GM21367 (cell line): ENCODE measurements at regions not wholly inside any gene's neighbourhood (a gene's known extent, or its start where the extent isn't known, plus 50 kb on each side); places are given as distances from the start of the nearest gene placed in this dataset.

Source experiments
- ATAC-seq: cut with Tn5 transposase; IDR thresholded peaks from one replicate; pipeline ENCODE4 v1.9.1; 2021; ENCODE audit not compliant: unreplicated experiment

DNA sequence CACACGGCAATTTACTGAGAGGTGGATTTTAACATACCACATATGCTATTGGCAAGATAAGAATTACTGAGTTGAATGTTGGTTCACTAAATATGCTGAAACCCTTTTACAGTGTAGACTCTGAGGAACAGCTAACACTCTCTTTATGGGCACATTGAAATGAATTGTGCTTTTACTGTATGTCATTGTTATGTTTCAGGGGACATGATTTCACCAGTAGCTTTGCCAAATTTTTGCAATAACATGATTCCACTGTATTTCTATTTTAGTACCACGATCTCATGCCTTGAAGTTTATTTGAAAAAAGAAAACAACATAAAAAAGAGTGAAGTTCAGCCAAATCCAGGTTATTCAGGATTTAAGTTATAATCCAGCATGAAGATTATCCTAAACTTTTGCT lies 188.5 kb downstream of the HLX start:
- ATAC-seq = no peak

GRCh38 chr1:221069178-221069903 lies 190.1 kb downstream of the HLX start:
- ATAC-seq = peak; percentile 89

- no peak for ATAC-seq
These were observed 190.7 kb downstream of the HLX start for GRCh38 chr1:221069986-221070385.

GRCh38 chr1:221071777-221072176 lies 192.5 kb downstream of the HLX start:
- no peak for ATAC-seq

- ATAC-seq = no peak
These were observed 193.0 kb downstream of the HLX start for GRCh38 chr1:221072214-221072613.

- no peak for ATAC-seq
These were observed 195.1 kb downstream of the HLX start for GRCh38 chr1:221074332-221074731.

GRCh38 chr1:221075911-221076310 lies 196.7 kb downstream of the HLX start:
- no peak for ATAC-seq

DNA sequence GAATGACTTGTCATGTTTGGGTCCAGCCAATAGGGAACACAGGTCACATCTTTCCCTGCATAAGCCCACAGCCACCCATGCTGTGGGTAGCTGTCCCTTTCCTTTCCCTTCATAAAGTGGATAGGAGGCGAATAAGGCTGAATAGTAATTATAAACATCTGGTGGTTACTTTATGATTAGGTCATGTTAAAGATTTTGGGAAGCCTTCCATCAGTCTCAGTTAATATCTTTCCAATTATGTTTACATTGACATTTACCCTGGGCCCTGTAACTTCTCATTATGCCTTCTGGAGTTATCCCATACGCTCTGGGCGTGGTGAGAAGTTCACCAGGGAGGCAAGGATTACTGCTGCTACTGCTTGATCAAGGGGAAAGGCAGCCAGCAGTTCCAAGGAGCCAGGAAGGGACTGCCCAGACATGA lies 197.2 kb downstream of the HLX start:
- no peak for ATAC-seq

DNA sequence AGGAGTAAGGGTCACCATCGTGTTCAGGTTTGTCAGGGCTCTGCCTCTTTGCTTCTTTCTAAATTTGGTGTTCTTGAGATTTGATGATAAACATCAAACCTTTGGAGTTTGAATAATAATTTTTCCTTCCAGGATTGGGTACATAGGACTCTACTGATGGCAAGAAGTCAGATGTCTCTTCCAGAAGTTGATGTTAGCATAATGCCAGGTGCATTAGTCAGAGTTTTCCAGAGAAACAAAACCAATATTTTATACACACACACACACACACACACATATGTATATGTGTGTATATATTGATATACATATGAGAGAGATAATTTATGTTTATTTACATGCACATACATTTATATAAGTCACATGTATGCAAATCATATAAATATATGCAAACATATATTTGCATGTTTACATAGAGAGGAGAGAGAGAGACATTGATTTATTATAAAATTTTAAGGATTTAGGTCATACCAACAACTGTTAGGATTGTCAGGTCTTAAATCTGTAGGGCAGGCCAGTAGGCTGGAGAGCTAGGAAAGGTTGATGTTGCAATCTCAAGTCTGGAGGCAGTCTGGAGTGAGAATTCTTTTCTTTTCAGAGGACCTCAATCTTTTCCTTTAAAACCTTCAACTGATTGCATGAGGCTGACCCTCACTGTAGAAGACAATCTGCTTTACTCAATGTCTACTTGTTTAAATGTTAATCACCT lies 199.2 kb downstream of the HLX start:
- no peak for ATAC-seq

DNA sequence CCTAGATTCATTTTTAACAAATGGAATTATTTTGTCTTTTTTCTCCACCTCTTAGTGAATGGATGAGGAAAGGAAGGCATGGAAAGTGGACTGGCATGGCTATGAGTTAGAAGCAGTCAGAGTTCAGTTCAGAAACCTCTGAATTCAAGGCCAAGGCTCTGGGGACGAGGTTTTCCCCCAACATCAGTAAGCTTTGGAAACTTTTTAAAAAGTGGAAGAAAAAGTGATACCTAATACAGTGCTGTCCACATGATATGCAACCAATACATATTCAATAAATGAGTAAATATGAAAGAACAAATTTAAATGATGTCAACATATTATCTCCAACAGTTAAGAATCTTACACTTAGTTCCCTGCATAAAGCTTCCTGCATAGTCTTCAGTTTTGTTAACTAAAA lies 204.7 kb downstream of the HLX start:
- ATAC-seq = no peak

DNA sequence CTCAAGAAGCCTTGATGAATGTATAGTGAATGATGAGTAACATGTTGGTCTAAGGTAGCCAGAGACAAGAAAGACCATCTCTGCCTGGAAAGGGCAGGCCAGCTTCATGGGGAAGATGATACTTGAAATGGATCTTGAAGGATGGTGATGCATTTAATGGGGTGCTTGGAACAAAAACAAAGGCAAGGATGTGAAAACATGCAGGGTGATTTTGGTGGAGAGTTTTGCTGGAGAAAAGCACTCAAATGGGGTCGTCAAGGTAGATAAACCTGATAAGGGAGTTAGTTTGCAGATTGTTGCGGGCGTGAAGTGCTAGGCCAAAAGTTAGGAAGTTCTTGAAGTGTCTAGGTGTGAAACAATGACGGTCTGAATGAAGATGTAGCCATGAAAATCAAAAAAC lies 205.4 kb downstream of the HLX start:
- no peak for ATAC-seq

DNA sequence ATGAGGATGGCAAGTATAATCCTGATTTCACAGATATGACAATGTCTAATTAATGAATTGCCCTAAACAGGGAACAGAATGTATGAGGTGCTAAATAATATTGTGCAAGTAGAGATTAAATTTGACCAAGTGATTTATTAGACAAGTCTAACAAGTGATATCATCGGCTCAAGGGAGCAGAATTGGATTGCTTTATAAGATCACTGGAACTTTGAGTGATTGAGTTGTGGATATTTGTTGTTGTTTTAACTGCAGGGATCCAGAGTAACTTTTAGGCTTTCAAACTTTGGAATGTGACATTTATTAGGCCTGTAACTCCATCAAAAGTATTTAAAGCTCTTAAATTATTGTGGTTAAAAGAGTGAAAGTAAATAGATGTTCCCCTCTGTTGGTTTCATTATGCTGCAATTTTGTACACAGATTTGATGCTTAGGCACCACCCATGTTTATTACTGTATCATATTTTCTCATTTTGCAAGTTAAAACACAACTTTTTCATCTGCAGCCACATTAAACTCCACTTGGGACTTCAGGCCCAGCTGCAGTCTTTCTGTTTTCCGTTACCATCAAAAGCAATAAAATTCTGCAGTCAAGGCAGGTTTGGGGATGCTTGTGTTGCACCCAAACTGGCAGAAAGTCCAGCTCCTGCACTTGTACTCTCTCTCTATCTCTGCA lies 206.6 kb downstream of the HLX start:
- no peak for ATAC-seq

- no peak for ATAC-seq
These were observed 208.7 kb downstream of the HLX start for GRCh38 chr1:221087919-221088318.

GRCh38 chr1:221089273-221089672 lies 210.0 kb downstream of the HLX start:
- ATAC-seq = no peak

GRCh38 chr1:221089803-221090202 lies 210.6 kb downstream of the HLX start:
- no peak for ATAC-seq

- no peak for ATAC-seq
These were observed 214.9 kb downstream of the HLX start for GRCh38 chr1:221093903-221094791.

- ATAC-seq = no peak
These were observed 218.4 kb downstream of the HLX start for GRCh38 chr1:221097479-221098281.

- ATAC-seq = no peak
These were observed 219.5 kb downstream of the HLX start for GRCh38 chr1:221098471-221099405.
